Adrenal gland (tissue), 9 donors: ENCODE measurements at regions not wholly inside any gene's neighbourhood (a gene's known extent, or its start where the extent isn't known, plus 50 kb on each side); places are given as distances from the start of the nearest gene placed in this dataset.

Experiments used
- DNase-seq, 7 donors: peaks; one replicate each; pipeline ENCODE4 v3.0.0-alpha.2; 2019 to 2020
- H3K27ac ChIP-seq, 5 donors: fragments of 200-600 bp; sonication (generic) in 4 of 5; 1 replicate in 3 of 5; 2 replicates in 2 of 5; pipeline versions ENCODE4 v1.5.1 to v1.8.0; 2016 to 2020; ENCODE audit warnings: mild to moderate bottlenecking in 1 of 5
- H3K27me3 ChIP-seq: fragments of 200-600 bp; 2 replicates; pipeline ENCODE4 v1.8.0; 2021
- H3K36me3 ChIP-seq, 2 donors: fragments of 200-600 bp; replicated peaks in 1 of 2; 1 replicate in 1 of 2; 2 replicates in 1 of 2; pipeline versions ENCODE4 v1.5.1 to v1.8.0; 2018 to 2022
- H3K4me1 ChIP-seq, 2 donors: fragments of 200-600 bp; replicated peaks in 1 of 2; 1 replicate in 1 of 2; 2 replicates in 1 of 2; pipeline versions ENCODE4 v1.5.1 to v1.8.0; 2018 to 2021
- H3K4me3 ChIP-seq, 4 donors: fragments of 200-600 bp; sonication (generic) in 3 of 4; one replicate each; pipeline ENCODE4 v1.5.1; 2016 to 2018
- H3K9me3 ChIP-seq, 3 donors: fragments of 200-600 bp; sonication (generic) in 1 of 3; replicated peaks in 1 of 3; 1 replicate in 2 of 3; 2 replicates in 1 of 3; pipeline versions ENCODE4 v1.5.1 to v1.8.0; 2016 to 2021
- POLR2A ChIP-seq, 2 donors: fragments of 450-650 bp; IDR thresholded peaks; one replicate each; pipeline ENCODE4 v1.6.1; 2017; ENCODE audit warnings: antibody characterized with exemption in 2 of 2, mild to moderate bottlenecking in 2 of 2, moderate library complexity in 1 of 2
- WGBS, 4 donors: extraction: QIAGEN DNeasy Blood & Tissue Kit in 2 of 4; methylation state at CpG; one replicate each; pipeline versions ENCODE4 v1.1.5 to v1.1.7; 2013 to 2017; 5-methylcytosine and 5-hydroxymethylcytosine counted together
- intact Hi-C, 2 donors: fragments of 100-400 bp; cut with DNase I; formaldehyde crosslinking; loops; one replicate each; pipeline versions ENCODE4 v1.14.1 to v1.15.0; 2022 to 2023
- TF ChIP-seq, protein P1 (sequence below), 6 experiments: fragments of 450-650 bp in 4 of 6; fragments of 200-600 bp in 2 of 6; sonication (generic) in 1 of 6; IDR thresholded peaks; 1 replicate in 5 of 6; 2 replicates in 1 of 6; pipeline versions ENCODE4 v1.5.1 to v1.8.0; 2016 to 2021; ENCODE audit warnings: antibody characterized with exemption in 6 of 6, mild to moderate bottlenecking in 2 of 6, moderate library complexity in 1 of 6
- donor health status: healthy with polysubstance abuse.
- donor health status: Bipolar disorder and iron deficiency.
- donor health status: DM: yes; HTN: yes; CAD: no.
- donor health status: DM: no; HTN: no; CAD: no.
- donor health status: DM: no; HTN: no; CAD: no.

- Histone ChIP-seq H3K27me3 (no peaks in the 10 kb centered on the region), H3K36me3 (no peaks in the 10 kb centered on the region), H3K4me1 (peaks cover 0 to 20% of the 10 kb centered on the region in 2 donors), H3K27ac (no peak overlapping the region), H3K4me3 (no peak overlapping the region), H3K9me3 (no peaks in the 10 kb centered on the region)
- intact Hi-C loops = no loop called here
- DNase-seq = no peak
- 83 to 92% (median 86%) methylated on average over 2 of the region's 2 CpGs for WGBS, 4 donors
- no peak for TF ChIP-seq POLR2A (IDR thresholded peaks at IDR 0.05)
- TF ChIP-seq, protein P1, sequence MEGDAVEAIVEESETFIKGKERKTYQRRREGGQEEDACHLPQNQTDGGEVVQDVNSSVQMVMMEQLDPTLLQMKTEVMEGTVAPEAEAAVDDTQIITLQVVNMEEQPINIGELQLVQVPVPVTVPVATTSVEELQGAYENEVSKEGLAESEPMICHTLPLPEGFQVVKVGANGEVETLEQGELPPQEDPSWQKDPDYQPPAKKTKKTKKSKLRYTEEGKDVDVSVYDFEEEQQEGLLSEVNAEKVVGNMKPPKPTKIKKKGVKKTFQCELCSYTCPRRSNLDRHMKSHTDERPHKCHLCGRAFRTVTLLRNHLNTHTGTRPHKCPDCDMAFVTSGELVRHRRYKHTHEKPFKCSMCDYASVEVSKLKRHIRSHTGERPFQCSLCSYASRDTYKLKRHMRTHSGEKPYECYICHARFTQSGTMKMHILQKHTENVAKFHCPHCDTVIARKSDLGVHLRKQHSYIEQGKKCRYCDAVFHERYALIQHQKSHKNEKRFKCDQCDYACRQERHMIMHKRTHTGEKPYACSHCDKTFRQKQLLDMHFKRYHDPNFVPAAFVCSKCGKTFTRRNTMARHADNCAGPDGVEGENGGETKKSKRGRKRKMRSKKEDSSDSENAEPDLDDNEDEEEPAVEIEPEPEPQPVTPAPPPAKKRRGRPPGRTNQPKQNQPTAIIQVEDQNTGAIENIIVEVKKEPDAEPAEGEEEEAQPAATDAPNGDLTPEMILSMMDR (IDR thresholded peaks at IDR 0.05) = no peak
Observed at GRCh38 chr6:56734335-56734734, 91.6 kb upstream of the DST start.

DNA sequence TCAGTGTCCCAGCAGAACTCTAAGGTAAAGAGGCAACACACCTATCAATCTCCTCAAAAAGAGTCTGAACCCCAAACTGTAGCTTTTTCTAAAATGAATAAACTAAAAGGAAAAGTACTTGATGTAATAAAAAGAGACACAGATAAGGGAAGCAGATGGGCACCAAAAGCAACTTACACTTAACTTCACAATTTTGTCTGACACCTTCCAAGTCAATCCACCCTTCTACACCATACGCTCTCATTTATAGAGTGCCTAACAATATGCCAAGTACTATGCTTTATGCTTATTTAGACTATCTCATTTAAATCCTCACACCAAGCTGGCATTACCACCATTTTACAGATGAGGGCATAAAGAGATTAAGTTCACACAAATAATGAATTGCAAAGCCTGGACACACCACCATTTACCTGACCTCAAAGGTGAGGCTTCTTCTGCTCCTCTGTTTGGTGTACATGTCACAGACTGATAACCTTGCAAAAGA, 90.6 kb upstream of the DST start:
- TF ChIP-seq, protein P1 (IDR thresholded peaks at IDR 0.05) = no peak
- no peak for TF ChIP-seq POLR2A (IDR thresholded peaks at IDR 0.05)
- Histone ChIP-seq H3K27me3 (no peaks in the 10 kb centered on the region), H3K4me1 (peaks cover 5 to 20% of the 10 kb centered on the region in 2 donors), H3K4me3 (no peak overlapping the region), H3K9me3 (no peaks in the 10 kb centered on the region), H3K27ac (no peak overlapping the region), H3K36me3 (no peaks in the 10 kb centered on the region)
- WGBS, 4 donors = 92 to 100% (median 98%) methylated on average over 1 of the region's 1 CpG
- DNase-seq = no peak
- intact Hi-C loops = no loop called here

- peaks cover 7 to 20% of the 10 kb centered on the region in 2 donors for H3K4me1 ChIP-seq
- intact Hi-C loops = no loop called here
Observed at GRCh38 chr6:56732517-56732916, 89.8 kb upstream of the DST start.

DNA sequence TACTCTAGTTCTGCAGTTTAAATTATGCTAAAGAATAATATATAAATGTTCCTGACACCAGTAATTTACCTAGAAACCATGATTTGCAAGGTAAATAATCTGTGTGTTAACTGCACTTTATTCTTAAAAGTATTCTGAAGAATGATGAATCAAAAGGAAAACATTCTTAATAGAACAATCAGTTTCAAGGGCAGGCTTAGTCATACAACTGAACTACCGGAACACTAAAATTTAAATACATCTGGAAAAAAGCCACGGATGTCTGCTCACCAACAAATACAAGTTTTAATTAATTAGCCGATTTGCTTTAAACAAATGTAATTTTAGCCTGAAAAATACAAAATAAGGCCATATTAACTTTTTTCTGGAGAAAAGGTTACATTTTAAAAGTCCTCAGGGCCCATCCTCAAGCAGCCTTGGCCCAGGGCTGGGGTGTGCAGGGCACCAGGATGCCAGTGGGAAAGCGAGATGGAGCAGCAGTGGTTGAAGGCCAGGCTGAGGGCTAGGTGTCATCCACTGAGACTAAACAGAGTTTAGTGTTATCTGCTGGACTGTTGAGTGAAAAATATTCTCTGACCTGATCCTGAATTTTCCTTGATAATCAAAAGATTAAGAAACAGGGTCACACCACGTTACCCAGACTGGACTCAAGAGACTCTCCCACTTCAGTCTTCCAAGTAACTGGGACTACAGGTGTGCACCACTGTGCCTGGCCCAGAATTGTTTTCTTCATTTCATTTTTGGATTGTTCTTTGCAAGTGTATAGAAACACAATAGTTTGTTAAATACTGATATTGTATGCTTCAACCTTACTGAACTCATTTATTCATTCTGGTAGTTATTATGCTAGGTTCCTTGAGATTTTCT, 88.2 kb upstream of the DST start:
- 34 to 44% (median 39%) methylated on average over 5 of the region's 5 CpGs for WGBS, 4 donors
- DNase-seq = peak; percentile 55 to 75 (median 73)
- intact Hi-C loops = no loop called here
- Histone ChIP-seq H3K9me3 (no peaks in the 10 kb centered on the region), H3K27me3 (no peaks in the 10 kb centered on the region), H3K4me3 (no peak overlapping the region), H3K27ac (peak overlapping the region in 4 of 5 donors; percentile 49 to 74 (median 57)), H3K4me1 (peaks cover 7 to 20% of the 10 kb centered on the region in 2 donors), H3K36me3 (no peaks in the 10 kb centered on the region)
- TF ChIP-seq, protein P1 (IDR thresholded peaks at IDR 0.05) = no peak
- no peak for TF ChIP-seq POLR2A (IDR thresholded peaks at IDR 0.05)

More at GRCh38 chr6:56732517-56732916, 89.8 kb upstream of the DST start:
- Histone ChIP-seq H3K36me3 (no peaks in the 10 kb centered on the region), H3K27ac (no peak overlapping the region), H3K4me3 (no peak overlapping the region), H3K9me3 (no peaks in the 10 kb centered on the region), H3K27me3 (no peaks in the 10 kb centered on the region)
- WGBS, 4 donors = 85 to 93% (median 90%) methylated on average over 4 of the region's 4 CpGs
- DNase-seq = no peak
- TF ChIP-seq POLR2A (IDR thresholded peaks at IDR 0.05) = no peak
- TF ChIP-seq, protein P1 (IDR thresholded peaks at IDR 0.05) = no peak
